Suppressor macrophage treated with lipopolysaccharide for 4 hours (primary cell): ENCODE measurements at regions not wholly inside any gene's neighbourhood (a gene's known extent, or its start where the extent isn't known, plus 50 kb on each side); places are given as distances from the start of the nearest gene placed in this dataset.
"Not testable (repeated sequence)": the region's sequence is repeated elsewhere in the genome, so short reads cannot be mapped to it uniquely, and the experiment has no call there.

ENCODE experiments used
- DNase-seq: peaks from one replicate; pipeline ENCODE4 v3.0.0-alpha.2; 2020

GRCh38 chr12:18849761-18850160 is 111.8 kb downstream of the CAPZA3 start:
- DNase-seq: no peak

- DNase-seq: no peak
Measured at GRCh38 chr12:18850752-18851151, 112.8 kb downstream of the CAPZA3 start.

DNA sequence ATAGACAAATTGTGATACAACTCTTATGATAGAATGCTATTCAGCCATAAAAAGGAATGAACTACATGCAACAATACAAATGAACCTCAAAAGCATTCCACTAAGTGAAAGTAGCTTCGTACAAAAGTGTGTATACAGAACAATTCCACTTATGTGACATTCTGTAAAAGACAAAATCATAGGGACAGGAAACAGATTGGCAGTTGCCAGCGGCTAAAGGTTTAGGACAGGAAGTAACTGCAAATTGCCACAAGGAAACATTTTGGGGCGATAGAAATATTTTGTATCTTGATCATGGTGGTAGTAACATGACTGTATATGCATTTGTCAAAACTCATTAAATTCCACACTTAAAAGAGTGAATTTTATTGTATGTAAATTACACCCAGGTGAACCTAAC is 113.4 kb downstream of the CAPZA3 start:
- no peak for DNase-seq

GRCh38 chr12:18853570-18854366 is 115.8 kb downstream of the CAPZA3 start:
- DNase-seq: no peak

DNA sequence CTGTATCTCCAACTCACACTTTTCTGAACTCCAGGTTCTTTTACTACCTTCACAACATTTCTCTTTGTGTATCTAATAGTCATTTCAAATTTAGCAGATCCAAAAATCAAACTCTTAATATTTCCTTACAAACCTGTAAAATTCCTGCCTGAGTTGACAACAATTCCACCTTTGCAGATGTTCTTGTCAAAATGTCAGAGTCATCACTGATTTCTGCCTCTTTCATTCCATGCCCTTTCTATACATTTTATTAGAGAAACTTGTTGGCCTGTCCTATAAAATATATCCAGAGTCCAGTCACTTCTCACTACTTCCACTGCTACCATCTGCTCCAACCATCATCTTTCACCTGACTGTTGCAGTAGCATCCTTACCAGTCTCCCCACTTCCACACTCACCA is 119.7 kb downstream of the CAPZA3 start:
- no peak for DNase-seq

DNA sequence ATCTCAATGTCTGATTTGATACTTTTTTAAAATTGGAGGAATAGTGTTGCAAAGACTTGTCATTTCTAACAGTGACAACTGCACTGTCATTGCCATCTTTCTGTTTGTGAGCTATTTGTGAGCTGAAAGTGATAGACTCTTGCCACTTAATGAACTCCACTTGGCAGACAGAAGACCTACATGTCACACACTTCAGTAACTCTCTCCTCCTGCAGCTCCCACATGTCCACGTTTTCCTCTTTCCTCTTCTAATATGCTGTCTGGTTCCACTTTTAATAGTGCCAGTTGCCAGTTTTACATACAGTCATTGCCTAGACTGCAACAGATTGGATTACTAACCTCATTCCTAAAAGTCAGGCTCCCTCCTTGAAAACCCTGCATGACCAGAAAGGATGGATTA is 121.5 kb downstream of the CAPZA3 start:
- DNase-seq: no peak

DNA sequence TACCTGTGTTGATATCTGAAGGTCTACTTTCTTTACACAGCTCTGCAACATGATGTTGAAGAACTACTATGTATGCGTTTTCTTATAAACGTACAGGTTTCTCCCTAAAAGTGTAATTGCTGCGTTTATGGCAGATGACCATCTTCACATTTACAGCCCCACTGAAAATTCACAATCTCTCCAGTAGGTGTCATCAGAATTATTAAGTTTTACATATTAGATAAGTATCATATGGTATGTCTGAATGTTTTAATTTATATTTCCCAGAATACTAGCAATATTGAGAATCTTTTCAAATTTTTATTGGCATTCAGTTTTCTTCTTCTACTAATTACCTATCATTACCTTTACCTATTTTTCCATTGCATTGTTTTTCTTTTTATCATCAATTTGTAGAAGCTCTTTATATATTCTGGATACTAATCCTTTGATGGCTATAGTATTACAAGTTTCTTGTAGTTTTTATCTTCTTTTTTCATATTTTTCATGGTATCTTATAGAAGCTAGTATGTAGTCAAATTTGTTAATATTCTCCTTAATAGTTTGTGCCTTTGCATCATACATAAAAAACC is 123.5 kb downstream of the CAPZA3 start:
- peak; percentile 43 for DNase-seq

DNA sequence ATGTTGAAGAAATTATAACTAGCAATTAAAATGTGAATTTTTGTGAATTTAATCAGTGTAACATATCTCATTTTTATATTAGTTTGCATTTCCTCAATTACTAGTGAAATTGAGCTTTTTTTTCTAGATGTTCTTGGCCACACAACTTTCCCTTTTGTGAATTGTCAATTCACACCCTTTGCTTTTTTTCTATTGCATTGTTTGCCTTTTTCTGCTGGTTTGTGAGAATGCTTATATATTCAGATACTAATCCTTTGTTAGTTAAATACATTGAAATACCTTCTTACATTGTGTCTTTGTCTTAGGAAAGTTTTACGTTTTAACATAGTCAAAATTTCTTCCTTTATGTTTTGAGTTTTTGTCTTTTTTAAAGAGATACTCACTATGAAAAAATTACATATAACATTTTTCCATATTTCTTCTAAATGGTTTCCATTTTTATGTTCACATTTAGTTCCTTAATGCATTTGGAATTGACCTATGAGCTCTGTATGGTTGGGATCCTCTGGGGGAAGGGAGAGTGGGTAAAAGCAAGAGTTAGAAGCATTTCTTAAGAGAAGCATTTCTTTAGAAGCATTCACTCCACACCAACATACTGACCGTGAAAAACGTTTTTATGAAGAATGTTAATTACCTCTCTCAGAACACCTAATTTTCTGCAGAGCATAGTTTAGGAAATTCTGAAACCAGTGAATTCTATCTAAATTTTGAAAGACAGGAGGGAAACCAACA is 126.0 kb downstream of the CAPZA3 start:
- no peak for DNase-seq

DNA sequence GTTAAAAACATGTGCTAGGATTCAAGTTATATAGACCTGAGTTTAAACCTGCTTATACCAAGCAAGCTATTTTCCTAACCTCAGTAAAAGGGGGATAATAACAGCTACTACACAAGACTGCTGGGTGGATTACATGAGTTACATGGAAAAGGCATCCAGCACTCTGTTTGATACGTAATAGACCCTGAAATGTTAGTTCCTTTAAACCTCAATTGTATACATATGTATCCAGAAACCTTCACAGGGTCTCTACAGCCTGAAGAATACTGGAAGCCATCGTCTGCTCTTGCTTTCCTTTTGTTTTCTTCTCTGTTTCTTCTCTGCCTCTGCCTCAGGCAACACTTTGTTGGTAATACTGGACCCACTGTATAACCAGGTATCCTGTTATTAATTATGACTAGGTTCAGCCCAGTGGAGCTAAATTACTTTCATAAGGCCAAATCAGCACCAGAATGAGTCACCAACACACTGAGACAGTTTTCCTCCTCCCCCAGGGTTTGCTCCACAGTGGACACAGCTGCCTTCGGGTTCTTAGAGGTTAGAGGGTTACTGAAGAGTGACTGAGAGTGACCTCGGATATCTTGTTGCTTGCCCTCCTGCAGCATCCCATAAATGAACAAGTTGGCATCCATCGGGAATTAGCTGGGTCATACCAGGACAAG is 127.1 kb downstream of the CAPZA3 start:
- DNase-seq: no peak

GRCh38 chr12:18868717-18869116 is 130.8 kb downstream of the CAPZA3 start:
- peak; percentile 44 for DNase-seq

GRCh38 chr12:18872770-18873169 is 134.9 kb downstream of the CAPZA3 start:
- DNase-seq: peak; percentile 10

GRCh38 chr12:18878676-18879180 is 140.8 kb downstream of the CAPZA3 start:
- DNase-seq: no peak

- DNase-seq: no peak
Measured at GRCh38 chr12:18882690-18883089, 144.8 kb downstream of the CAPZA3 start.

DNA sequence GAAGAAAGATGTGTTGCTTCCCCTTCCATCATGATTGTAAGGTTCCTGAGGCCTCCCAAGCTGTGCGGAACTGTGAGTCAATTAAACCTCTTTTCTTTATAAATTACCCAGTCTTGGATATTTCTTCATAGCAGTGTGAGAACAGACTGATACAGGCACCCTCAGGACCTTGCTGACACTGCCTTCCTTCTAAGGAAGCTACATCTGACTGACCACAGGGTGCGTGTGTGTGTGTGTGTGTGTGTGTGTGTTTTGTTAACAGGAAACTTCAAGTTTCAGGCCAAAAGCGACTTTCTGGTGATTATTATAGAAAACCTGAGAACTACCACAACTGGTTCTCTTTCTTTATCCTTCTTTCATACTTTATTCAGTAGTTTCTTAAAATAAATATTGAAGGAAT is 149.0 kb downstream of the CAPZA3 start:
- no peak for DNase-seq

DNA sequence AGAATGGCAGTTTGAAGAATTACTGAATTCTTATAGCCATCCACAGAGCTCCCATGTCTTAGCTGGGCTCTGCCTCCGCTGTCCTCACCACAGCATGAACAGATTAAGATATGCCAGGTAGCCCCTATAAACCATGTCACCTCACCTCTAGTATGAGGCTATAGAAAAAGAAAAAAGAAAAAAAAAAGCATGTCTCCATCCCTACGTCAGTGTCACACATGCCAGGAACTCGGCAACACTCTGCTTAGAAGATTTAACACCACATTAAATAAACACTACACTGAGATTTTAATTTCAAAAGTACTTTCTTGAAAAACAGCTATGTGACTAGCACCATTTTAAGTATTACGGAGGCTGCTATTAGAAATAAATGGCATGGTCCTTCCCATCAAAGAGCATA is 149.4 kb downstream of the CAPZA3 start:
- no peak for DNase-seq

DNA sequence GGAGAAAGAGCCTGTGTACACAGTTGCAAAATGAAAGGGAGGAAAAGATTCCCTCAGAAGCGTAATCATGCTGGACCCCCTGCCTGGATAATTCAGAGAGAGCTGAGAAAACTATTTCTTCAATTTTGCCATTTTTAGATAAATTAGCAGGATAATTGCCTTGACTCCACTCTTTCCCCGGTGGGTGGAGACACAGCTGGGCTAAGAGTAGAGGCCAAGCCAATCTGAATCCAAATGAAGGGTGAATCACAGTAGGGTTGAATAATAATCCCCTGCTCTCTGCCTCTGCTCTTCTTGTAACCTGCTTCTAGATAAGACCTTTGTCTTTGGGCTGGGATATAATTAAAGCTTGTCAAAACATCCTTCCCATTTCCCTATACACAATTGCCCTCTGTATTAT is 150.1 kb downstream of the CAPZA3 start:
- DNase-seq: no peak

DNA sequence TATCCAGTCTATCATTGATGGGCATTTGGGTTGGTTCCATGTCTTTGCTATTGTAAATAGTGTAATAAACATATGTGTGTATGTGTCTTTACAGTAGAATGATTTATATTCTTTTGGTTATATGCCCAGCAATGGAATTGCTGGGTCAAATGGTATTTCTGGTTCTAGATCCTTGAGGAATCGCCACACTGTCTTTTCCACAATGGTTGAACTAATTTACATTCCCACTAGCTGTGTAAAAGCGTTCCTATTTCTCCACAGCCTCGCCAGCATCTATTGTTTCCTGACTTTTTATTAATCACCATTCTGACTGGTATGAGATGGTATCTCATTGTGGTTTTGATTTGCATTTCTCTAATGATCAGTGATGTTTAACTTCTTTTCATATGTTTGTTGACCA is 152.7 kb downstream of the CAPZA3 start:
- DNase-seq: not testable (repeated sequence)

- DNase-seq: no peak
Measured at GRCh38 chr12:18895540-18895939, 157.6 kb downstream of the CAPZA3 start.

DNA sequence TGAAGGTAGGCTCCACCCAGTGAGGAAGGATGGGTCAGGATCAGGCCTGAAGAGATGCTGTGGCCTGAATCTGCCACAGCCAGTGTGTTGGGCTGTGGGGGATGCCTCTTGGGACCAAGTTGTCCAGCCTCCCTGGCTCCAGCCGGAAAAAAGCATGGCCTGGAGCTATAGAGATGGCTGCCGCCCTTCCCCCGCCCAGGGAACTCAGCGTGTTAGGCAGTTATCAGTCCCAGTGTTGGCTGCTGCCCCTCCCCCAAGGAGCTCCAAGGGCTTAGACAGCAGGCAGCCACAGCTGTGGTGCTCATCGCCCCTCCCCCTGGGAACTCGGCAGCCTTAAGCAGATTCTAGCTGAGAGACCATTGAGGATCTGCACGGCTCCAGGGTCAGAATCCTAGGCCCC is 158.0 kb downstream of the CAPZA3 start:
- no peak for DNase-seq

- DNase-seq: no peak
Measured at GRCh38 chr12:18897823-18898222, 159.9 kb downstream of the CAPZA3 start.

DNA sequence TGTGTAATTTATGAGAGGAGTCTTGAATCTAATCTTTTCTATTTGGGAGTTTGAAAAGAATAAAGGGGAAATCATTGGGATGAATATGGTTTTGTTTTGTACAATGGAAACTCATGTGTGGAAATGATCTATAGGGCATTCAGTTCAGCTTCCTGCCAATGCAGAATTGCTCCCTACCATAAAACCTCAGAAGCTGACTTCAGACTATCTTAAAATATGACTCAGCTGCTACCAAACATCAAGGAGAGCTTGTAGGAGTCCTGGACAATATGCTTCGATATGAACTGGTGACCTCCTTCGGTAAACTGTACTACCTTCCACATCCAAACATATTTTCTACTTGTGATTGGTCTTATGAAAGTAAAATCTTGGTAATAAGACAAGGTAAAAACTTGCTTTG is 160.6 kb downstream of the CAPZA3 start:
- no peak for DNase-seq

DNA sequence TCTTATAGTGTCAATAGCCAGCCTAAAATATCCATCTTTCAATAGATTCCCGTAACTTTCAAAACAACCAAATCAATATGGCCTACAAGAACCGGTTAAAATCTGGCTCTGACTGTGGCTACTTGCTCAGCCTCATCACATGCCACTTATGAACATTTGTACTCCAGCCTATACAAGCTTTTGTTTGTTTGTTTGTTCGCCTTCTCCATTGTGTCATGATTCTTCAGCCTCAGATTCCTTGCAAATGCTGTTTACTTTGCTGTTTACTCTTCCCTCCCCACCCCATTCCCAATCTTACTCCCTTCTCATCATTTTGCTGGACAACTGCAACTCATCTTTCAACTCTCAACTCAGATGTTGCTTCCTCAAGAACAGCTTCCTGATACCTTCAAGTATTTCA is 161.2 kb downstream of the CAPZA3 start:
- DNase-seq: no peak

DNA sequence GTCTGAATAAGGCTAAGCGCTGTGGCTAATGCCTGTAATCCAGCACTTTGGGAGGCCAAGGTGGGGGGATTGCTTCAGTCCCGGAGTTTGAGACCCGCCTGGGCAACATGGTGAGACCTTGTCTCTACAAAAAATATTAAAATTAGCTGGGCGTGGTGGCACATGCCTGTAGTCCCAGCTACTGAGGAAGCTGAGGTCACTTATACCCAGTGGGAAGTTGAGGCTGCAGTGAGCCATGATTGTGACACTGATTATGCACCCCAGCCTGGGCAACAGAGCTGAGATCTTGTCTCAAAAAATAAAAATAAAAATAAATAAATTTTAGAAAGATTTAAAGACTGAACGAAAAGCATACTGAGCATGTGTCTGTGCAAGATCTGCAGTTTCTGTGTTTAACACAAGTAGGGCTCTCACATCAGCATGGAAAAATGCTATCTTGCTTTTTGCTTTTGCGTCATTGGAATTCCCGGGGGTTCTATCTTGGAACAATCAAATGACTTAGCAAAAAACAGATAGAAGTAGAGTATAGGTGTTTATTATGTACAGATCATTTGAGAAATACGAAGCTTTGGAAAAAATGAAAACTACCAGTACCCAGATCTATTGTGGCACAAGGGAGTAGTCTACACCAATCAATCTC is 161.9 kb downstream of the CAPZA3 start:
- DNase-seq: no peak
